Liver (tissue), 3 donors: ENCODE measurements at regions not wholly inside any gene's neighbourhood (a gene's known extent, or its start where the extent isn't known, plus 50 kb on each side); places are given as distances from the start of the nearest gene placed in this dataset.

Experiments used
- FOXA1 ChIP-seq: IDR thresholded peaks from 2 replicates; pipeline ENCODE4 v1.6.1; 2016; ENCODE audit warnings: antibody characterized with exemption
- MAX ChIP-seq: IDR thresholded peaks from 2 replicates; pipeline ENCODE4 v1.6.1; 2016; ENCODE audit warnings: antibody characterized with exemption
- TAF1 ChIP-seq: conservative IDR thresholded peaks from 2 replicates; pipeline ENCODE4 v1.6.1; 2016; ENCODE audit warnings: antibody characterized with exemption, mild to moderate bottlenecking
- YY1 ChIP-seq: IDR thresholded peaks from 2 replicates; pipeline ENCODE4 v1.6.1; 2016; ENCODE audit warnings: antibody characterized with exemption, mild to moderate bottlenecking
- TF ChIP-seq, protein P1 (sequence below): fragments of 150-350 bp; IDR thresholded peaks from 2 replicates; pipeline ENCODE4 v1.5.1; 2017; ENCODE audit warnings: improper control_type of control experiment, low read depth, low read length; ENCODE audit not compliant: missing input control
- donor health status: healthy.
- donor health status: healthy.

GRCh38 chr5:72709341-72709740 lies 107.1 kb upstream of the TNPO1 start:
- TF ChIP-seq, protein P1, sequence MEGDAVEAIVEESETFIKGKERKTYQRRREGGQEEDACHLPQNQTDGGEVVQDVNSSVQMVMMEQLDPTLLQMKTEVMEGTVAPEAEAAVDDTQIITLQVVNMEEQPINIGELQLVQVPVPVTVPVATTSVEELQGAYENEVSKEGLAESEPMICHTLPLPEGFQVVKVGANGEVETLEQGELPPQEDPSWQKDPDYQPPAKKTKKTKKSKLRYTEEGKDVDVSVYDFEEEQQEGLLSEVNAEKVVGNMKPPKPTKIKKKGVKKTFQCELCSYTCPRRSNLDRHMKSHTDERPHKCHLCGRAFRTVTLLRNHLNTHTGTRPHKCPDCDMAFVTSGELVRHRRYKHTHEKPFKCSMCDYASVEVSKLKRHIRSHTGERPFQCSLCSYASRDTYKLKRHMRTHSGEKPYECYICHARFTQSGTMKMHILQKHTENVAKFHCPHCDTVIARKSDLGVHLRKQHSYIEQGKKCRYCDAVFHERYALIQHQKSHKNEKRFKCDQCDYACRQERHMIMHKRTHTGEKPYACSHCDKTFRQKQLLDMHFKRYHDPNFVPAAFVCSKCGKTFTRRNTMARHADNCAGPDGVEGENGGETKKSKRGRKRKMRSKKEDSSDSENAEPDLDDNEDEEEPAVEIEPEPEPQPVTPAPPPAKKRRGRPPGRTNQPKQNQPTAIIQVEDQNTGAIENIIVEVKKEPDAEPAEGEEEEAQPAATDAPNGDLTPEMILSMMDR = no peak
- TF ChIP-seq MAX (no peak), FOXA1 (no peak), YY1 (no peak), TAF1 (no peak)
